ENCODE measurements at regions not wholly inside any gene's neighbourhood (a gene's known extent, or its start where the extent isn't known, plus 50 kb on each side); places are given as distances from the start of the nearest gene placed in this dataset.

DNA sequence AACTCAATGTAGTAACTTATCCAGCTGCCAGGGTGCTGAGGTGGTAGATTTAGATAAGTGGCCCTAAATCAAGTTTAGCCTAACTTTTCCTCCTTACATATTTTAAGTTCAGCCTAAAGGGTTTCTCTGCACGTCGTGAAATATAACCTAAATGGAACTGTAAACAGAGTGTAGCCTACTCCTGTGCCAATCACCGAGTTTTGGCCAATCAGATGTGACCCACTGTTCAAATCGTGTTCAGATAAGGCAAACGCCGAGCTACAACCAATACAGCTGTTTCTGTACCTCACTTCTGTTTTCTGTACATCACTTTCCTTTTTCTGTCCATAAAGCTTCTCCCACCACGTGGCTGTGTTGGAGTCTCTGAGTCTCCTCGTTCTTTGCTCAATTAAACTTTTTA lies 904.2 kb upstream of the POT1 start:
- no peak for FAIRE-seq

DNA sequence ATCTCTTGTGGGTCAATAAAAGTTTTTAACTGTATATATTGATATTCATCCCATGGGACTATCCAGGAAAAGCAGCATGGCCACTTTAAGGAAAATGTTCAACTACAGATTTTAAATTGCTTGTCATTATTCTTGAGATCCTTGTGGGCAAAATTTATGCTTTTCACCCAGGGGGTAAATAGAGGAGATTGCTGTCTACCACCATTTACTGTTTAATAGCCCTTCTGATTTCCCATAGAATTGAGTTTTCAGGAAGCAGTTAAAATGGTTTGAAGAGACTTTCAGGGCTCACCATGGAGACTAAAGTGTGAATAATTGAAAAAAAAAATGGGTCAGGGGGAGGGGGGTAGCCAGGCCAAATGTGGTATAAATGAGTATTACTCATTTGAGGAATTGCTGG lies 901.1 kb upstream of the POT1 start:
- TF ChIP-seq, protein P1, sequence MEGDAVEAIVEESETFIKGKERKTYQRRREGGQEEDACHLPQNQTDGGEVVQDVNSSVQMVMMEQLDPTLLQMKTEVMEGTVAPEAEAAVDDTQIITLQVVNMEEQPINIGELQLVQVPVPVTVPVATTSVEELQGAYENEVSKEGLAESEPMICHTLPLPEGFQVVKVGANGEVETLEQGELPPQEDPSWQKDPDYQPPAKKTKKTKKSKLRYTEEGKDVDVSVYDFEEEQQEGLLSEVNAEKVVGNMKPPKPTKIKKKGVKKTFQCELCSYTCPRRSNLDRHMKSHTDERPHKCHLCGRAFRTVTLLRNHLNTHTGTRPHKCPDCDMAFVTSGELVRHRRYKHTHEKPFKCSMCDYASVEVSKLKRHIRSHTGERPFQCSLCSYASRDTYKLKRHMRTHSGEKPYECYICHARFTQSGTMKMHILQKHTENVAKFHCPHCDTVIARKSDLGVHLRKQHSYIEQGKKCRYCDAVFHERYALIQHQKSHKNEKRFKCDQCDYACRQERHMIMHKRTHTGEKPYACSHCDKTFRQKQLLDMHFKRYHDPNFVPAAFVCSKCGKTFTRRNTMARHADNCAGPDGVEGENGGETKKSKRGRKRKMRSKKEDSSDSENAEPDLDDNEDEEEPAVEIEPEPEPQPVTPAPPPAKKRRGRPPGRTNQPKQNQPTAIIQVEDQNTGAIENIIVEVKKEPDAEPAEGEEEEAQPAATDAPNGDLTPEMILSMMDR (optimal IDR thresholded peaks at IDR 0.05 in 1 of 3, IDR thresholded peaks at IDR 0.05 in 1 of 3, conservative IDR thresholded peaks at IDR 0.05 in 1 of 3; ENCODE audit: extremely low read depth in 1 of 3, insufficient read depth in 2 of 3, low read length in 3 of 3), result no peak
- no peak for TF ChIP-seq EZH2 (IDR thresholded peaks at IDR 0.05; ENCODE audit: low read length)

More for the DNA sequence above, 904.2 kb upstream of the POT1 start:
- Histone ChIP-seq H3K9me3 (ENCODE audit: control insufficient read depth, low read depth, low read length) (peaks cover 2% of the 10 kb centered on the region), H4K20me1 (ENCODE audit: control insufficient read depth, extremely low read depth, insufficient read depth, low read length) (no peaks in the 10 kb centered on the region), H3K9me1 (ENCODE audit: control insufficient read depth, extremely low read depth, insufficient read depth, low read length) (no peaks in the 10 kb centered on the region), H3K36me3 (ENCODE audit: control insufficient read depth in 2 of 2, extremely low read depth in 1 of 2, insufficient read depth in 2 of 2, low read length in 2 of 2) (no peaks in the 10 kb centered on the region), H3K4me3 (ENCODE audit: control insufficient read depth in 2 of 3, extremely low read depth in 1 of 3, insufficient read depth in 2 of 3, low read depth in 1 of 3, low read length in 3 of 3) (no peak overlapping the region), H3K79me2 (ENCODE audit: control insufficient read depth, insufficient read depth, low read length) (no peaks in the 10 kb centered on the region), H3K4me2 (ENCODE audit: control insufficient read depth, extremely low read depth, insufficient read depth, low read depth, low read length) (no peak overlapping the region), H3K4me1 (ENCODE audit: control insufficient read depth, extremely low read depth, insufficient read depth, low read length) (no peaks in the 10 kb centered on the region), H3K9ac (ENCODE audit: control insufficient read depth, extremely low read depth, insufficient read depth, low read length) (no peak overlapping the region), H2AFZ (ENCODE audit: control insufficient read depth, low read length) (no peak overlapping the region), H3K27me3 (ENCODE audit: control insufficient read depth, extremely low read depth, insufficient read depth, low read length) (no peaks in the 10 kb centered on the region), H3K27ac (ENCODE audit: control insufficient read depth, insufficient read depth, low read length) (no peak overlapping the region)
- dilution Hi-C loops (cut with MboI; ENCODE audit: extremely low pct_ligation_motif_present, low sequenced_read_pairs), result no loop called here
- no peak for DNase-seq (ENCODE audit: low read depth, low spot score)
- no peak for TF ChIP-seq EZH2 (IDR thresholded peaks at IDR 0.05; ENCODE audit: low read length)
- TF ChIP-seq, protein P1 (optimal IDR thresholded peaks at IDR 0.05 in 1 of 3, IDR thresholded peaks at IDR 0.05 in 1 of 3, conservative IDR thresholded peaks at IDR 0.05 in 1 of 3; ENCODE audit: extremely low read depth in 1 of 3, insufficient read depth in 2 of 3, low read length in 3 of 3), result no peak

More for the DNA sequence above, 901.1 kb upstream of the POT1 start:
- Histone ChIP-seq H2AFZ (ENCODE audit: control insufficient read depth, low read length) (no peak overlapping the region), H3K27me3 (ENCODE audit: control insufficient read depth, extremely low read depth, insufficient read depth, low read length) (no peaks in the 10 kb centered on the region), H3K9ac (ENCODE audit: control insufficient read depth, extremely low read depth, insufficient read depth, low read length) (no peak overlapping the region), H3K27ac (ENCODE audit: control insufficient read depth, insufficient read depth, low read length) (no peak overlapping the region), H4K20me1 (ENCODE audit: control insufficient read depth, extremely low read depth, insufficient read depth, low read length) (no peaks in the 10 kb centered on the region), H3K79me2 (ENCODE audit: control insufficient read depth, insufficient read depth, low read length) (no peaks in the 10 kb centered on the region), H3K9me3 (ENCODE audit: control insufficient read depth, low read depth, low read length) (peaks cover 2% of the 10 kb centered on the region), H3K4me1 (ENCODE audit: control insufficient read depth, extremely low read depth, insufficient read depth, low read length) (no peaks in the 10 kb centered on the region), H3K36me3 (ENCODE audit: control insufficient read depth in 2 of 2, extremely low read depth in 1 of 2, insufficient read depth in 2 of 2, low read length in 2 of 2) (no peaks in the 10 kb centered on the region), H3K9me1 (ENCODE audit: control insufficient read depth, extremely low read depth, insufficient read depth, low read length) (no peaks in the 10 kb centered on the region), H3K4me2 (ENCODE audit: control insufficient read depth, extremely low read depth, insufficient read depth, low read depth, low read length) (no peak overlapping the region), H3K4me3 (ENCODE audit: control insufficient read depth in 2 of 3, extremely low read depth in 1 of 3, insufficient read depth in 2 of 3, low read depth in 1 of 3, low read length in 3 of 3) (no peak overlapping the region)
- dilution Hi-C loops (cut with MboI; ENCODE audit: extremely low pct_ligation_motif_present, low sequenced_read_pairs), result no loop called here
- FAIRE-seq (no peak), DNase-seq (ENCODE audit: low read depth, low spot score) (no peak)

Data from keratinocyte (primary cell).